Large intestine (tissue), 3 donors: ENCODE measurements at regions not wholly inside any gene's neighbourhood (a gene's known extent, or its start where the extent isn't known, plus 50 kb on each side); places are given as distances from the start of the nearest gene placed in this dataset.
"Not testable (repeated sequence)": the region's sequence is repeated elsewhere in the genome, so short reads cannot be mapped to it uniquely, and the experiment has no call there.

Experiments used
- DNase-seq, 2 donors: peaks; one replicate each; pipeline versions ENCODE4 v3.0.0 to v3.0.0-alpha.2; 2013
- H3K27ac ChIP-seq: one replicate; pipeline ENCODE4 v1.5.1; 2013; ENCODE audit warnings: low read length
- H3K27me3 ChIP-seq: 2 replicates; pipeline ENCODE4 v1.6.1; 2013; ENCODE audit warnings: low read length; ENCODE audit not compliant: control insufficient read depth, insufficient read depth
- H3K36me3 ChIP-seq: 2 replicates; pipeline ENCODE4 v1.6.1; 2013; ENCODE audit warnings: low read length; ENCODE audit not compliant: control insufficient read depth, insufficient read depth
- H3K4me1 ChIP-seq: one replicate; pipeline ENCODE4 v1.6.1; 2013; ENCODE audit warnings: low read length; ENCODE audit not compliant: control insufficient read depth, insufficient read depth
- H3K4me3 ChIP-seq: one replicate; pipeline ENCODE4 v1.5.1; 2013; ENCODE audit warnings: low read length
- H3K9me3 ChIP-seq: one replicate; pipeline ENCODE4 v1.6.1; 2013; ENCODE audit warnings: mild to moderate bottlenecking, low read depth, low read length, moderate library complexity; ENCODE audit not compliant: control insufficient read depth
- WGBS: methylation state at CpG from one replicate; pipeline ENCODE4 v1.1.5; 2013; ENCODE audit warnings: low lambda C conversion rate; ENCODE audit not compliant: insufficient coverage; 5-methylcytosine and 5-hydroxymethylcytosine counted together

GRCh38 chr5:124527220-124527991 is 219.0 kb downstream of the ZNF608 start:
- peak; percentile 91 to 96 for DNase-seq
- Histone ChIP-seq H3K36me3 (no peaks in the 10 kb centered on the region), H3K4me1 (peaks cover 12% of the 10 kb centered on the region), H3K27ac (peak overlapping the region; percentile 64), H3K9me3 (no peaks in the 10 kb centered on the region), H3K4me3 (no peak overlapping the region), H3K27me3 (no peaks in the 10 kb centered on the region)
- WGBS, result 35% methylated on average over 2 of the region's 8 CpGs

GRCh38 chr5:124526079-124526478 is 220.4 kb downstream of the ZNF608 start:
- H3K36me3 ChIP-seq, result not testable (repeated sequence)

GRCh38 chr5:124524552-124525232 is 221.7 kb downstream of the ZNF608 start:
- Histone ChIP-seq H3K27me3 (no peaks in the 10 kb centered on the region), H3K4me1 (peaks cover 12% of the 10 kb centered on the region), H3K27ac (no peak overlapping the region), H3K4me3 (no peak overlapping the region), H3K9me3 (peaks cover 7% of the 10 kb centered on the region), H3K36me3 (no peaks in the 10 kb centered on the region)
- DNase-seq, result no peak
- 100% methylated on average over 4 of the region's 6 CpGs for WGBS

More at GRCh38 chr5:124526079-124526478, 220.4 kb downstream of the ZNF608 start:
- not testable (repeated sequence) for DNase-seq, H3K9me3 ChIP-seq, H3K27me3 ChIP-seq, H3K4me3 ChIP-seq, H3K27ac ChIP-seq
- WGBS, result no CpG with 5 or more reads among the region's 4 CpGs
- peaks cover 12% of the 10 kb centered on the region for H3K4me1 ChIP-seq

GRCh38 chr5:124523897-124524296 is 222.5 kb downstream of the ZNF608 start:
- no peak for DNase-seq
- no peaks in the 10 kb centered on the region for H3K36me3 ChIP-seq
- H3K9me3 ChIP-seq, result peaks cover 7% of the 10 kb centered on the region
- WGBS, result 82% methylated on average over 2 of the region's 5 CpGs
- no peak overlapping the region for H3K4me3 ChIP-seq
- H3K4me1 ChIP-seq, result peaks cover 12% of the 10 kb centered on the region
- H3K27ac ChIP-seq, result no peak overlapping the region
- no peaks in the 10 kb centered on the region for H3K27me3 ChIP-seq

- Histone ChIP-seq H3K27ac (no peak overlapping the region), H3K36me3 (no peaks in the 10 kb centered on the region), H3K9me3 (peaks cover 7% of the 10 kb centered on the region), H3K27me3 (no peaks in the 10 kb centered on the region), H3K4me3 (no peak overlapping the region), H3K4me1 (peaks cover 9% of the 10 kb centered on the region)
- WGBS, result 83% methylated on average over 1 of the region's 1 CpG
- DNase-seq, result no peak
Measured at GRCh38 chr5:124522992-124523391, 223.4 kb downstream of the ZNF608 start.

GRCh38 chr5:124521461-124522230 is 224.8 kb downstream of the ZNF608 start:
- no CpG with 5 or more reads among the region's 34 CpGs for WGBS
- Histone ChIP-seq H3K4me1 (peaks cover 2% of the 10 kb centered on the region), H3K4me3 (no peak overlapping the region), H3K36me3 (no peaks in the 10 kb centered on the region), H3K9me3 (peaks cover 7% of the 10 kb centered on the region), H3K27me3 (no peaks in the 10 kb centered on the region), H3K27ac (no peak overlapping the region)
- DNase-seq, result no peak

- no peaks in the 10 kb centered on the region for H3K27me3 ChIP-seq
- H3K4me1 ChIP-seq, result peaks cover 3% of the 10 kb centered on the region
- 100% methylated on average over 1 of the region's 2 CpGs for WGBS
- no peak for DNase-seq
- H3K27ac ChIP-seq, result no peak overlapping the region
- H3K9me3 ChIP-seq, result peaks cover 7% of the 10 kb centered on the region
- H3K4me3 ChIP-seq, result no peak overlapping the region
- H3K36me3 ChIP-seq, result no peaks in the 10 kb centered on the region
Measured at GRCh38 chr5:124519396-124519795, 227.0 kb downstream of the ZNF608 start.

- no peaks in the 10 kb centered on the region for H3K27me3 ChIP-seq
- no peaks in the 10 kb centered on the region for H3K36me3 ChIP-seq
- no peak for DNase-seq
- WGBS, result no CpG with 5 or more reads among the region's 2 CpGs
- no peak overlapping the region for H3K4me3 ChIP-seq
- no peak overlapping the region for H3K27ac ChIP-seq
- peaks cover 4% of the 10 kb centered on the region for H3K9me3 ChIP-seq
- H3K4me1 ChIP-seq, result peaks cover 3% of the 10 kb centered on the region
Measured at GRCh38 chr5:124516567-124516966, 229.9 kb downstream of the ZNF608 start.

GRCh38 chr5:124515497-124516245 is 230.8 kb downstream of the ZNF608 start:
- Histone ChIP-seq H3K27ac (no peak overlapping the region), H3K4me3 (no peak overlapping the region), H3K4me1 (peaks cover 3% of the 10 kb centered on the region), H3K36me3 (no peaks in the 10 kb centered on the region), H3K27me3 (no peaks in the 10 kb centered on the region), H3K9me3 (no peaks in the 10 kb centered on the region)
- 100% methylated on average over 1 of the region's 3 CpGs for WGBS
- DNase-seq, result no peak

GRCh38 chr5:124514956-124515355 is 231.5 kb downstream of the ZNF608 start:
- H3K9me3 ChIP-seq, result no peaks in the 10 kb centered on the region
- no peaks in the 10 kb centered on the region for H3K27me3 ChIP-seq
- peaks cover 3% of the 10 kb centered on the region for H3K4me1 ChIP-seq
- H3K27ac ChIP-seq, result no peak overlapping the region
- WGBS, result 90% methylated on average over 3 of the region's 3 CpGs
- H3K4me3 ChIP-seq, result no peak overlapping the region
- DNase-seq, result no peak
- H3K36me3 ChIP-seq, result no peaks in the 10 kb centered on the region
